Upper lobe of left lung (tissue), 6 donors: ENCODE measurements at regions not wholly inside any gene's neighbourhood (a gene's known extent, or its start where the extent isn't known, plus 50 kb on each side); places are given as distances from the start of the nearest gene placed in this dataset.
"Not testable (repeated sequence)": the region's sequence is repeated elsewhere in the genome, so short reads cannot be mapped to it uniquely, and the experiment has no call there.

Experiments used
- ATAC-seq, 2 donors: fragments of 200-7000 bp; cut with Tn5 transposase; one replicate each; pipeline ENCODE4 v1.9.1; 2022; ENCODE audit warnings: mild to moderate bottlenecking in 2 of 2, moderate library complexity in 2 of 2; ENCODE audit not compliant: low FRiP score in 2 of 2
- DNase-seq, 2 donors: peaks; one replicate each; pipeline ENCODE4 v3.0.0-alpha.2; 2019 to 2020
- H3K27ac ChIP-seq, 4 donors: fragments of 200-600 bp; sonication (generic); one replicate each; pipeline ENCODE4 v1.5.1; 2016 to 2019
- H3K27me3 ChIP-seq, 4 donors: fragments of 200-600 bp; sonication (generic); one replicate each; pipeline ENCODE4 v1.5.1; 2017 to 2019
- H3K36me3 ChIP-seq, 4 donors: fragments of 200-600 bp; sonication (generic); one replicate each; pipeline ENCODE4 v1.5.1; 2016 to 2019
- H3K4me1 ChIP-seq, 4 donors: fragments of 200-600 bp; sonication (generic); one replicate each; pipeline ENCODE4 v1.5.1; 2018 to 2019
- H3K4me3 ChIP-seq, 4 donors: fragments of 200-600 bp; sonication (generic); one replicate each; pipeline ENCODE4 v1.5.1; 2017 to 2019; ENCODE audit warnings: mild to moderate bottlenecking in 2 of 4, moderate library complexity in 1 of 4
- H3K9me3 ChIP-seq, 4 donors: fragments of 200-600 bp; sonication (generic); one replicate each; pipeline ENCODE4 v1.5.1; 2018 to 2019
- CTCF ChIP-seq, 6 experiments: fragments of 450-650 bp in 4 of 6; fragments of 200-600 bp in 2 of 6; sonication (generic) in 2 of 6; IDR thresholded peaks; one replicate each; pipeline ENCODE4 v1.5.1; 2016 to 2019; ENCODE audit warnings: antibody characterized with exemption in 6 of 6
- EP300 ChIP-seq, 4 donors: sonication (generic); formaldehyde crosslinking; IDR thresholded peaks; one replicate each; pipeline ENCODE4 v1.5.1; 2017; ENCODE audit warnings: antibody characterized with exemption in 4 of 4, control low read depth in 2 of 4
- POLR2A ChIP-seq, 4 donors: fragments of 450-650 bp; IDR thresholded peaks; one replicate each; pipeline ENCODE4 v1.5.1; 2016 to 2017; ENCODE audit warnings: antibody characterized with exemption in 4 of 4, mild to moderate bottlenecking in 2 of 4
- POLR2AphosphoS5 ChIP-seq, 2 donors: sonication (generic); formaldehyde crosslinking; IDR thresholded peaks; one replicate each; pipeline ENCODE4 v1.5.1; 2017; ENCODE audit warnings: antibody characterized with exemption in 2 of 2
- WGBS, 2 donors: methylation state at CpG; one replicate each; pipeline ENCODE4 v1.1.5; 2017 to 2018; 5-methylcytosine and 5-hydroxymethylcytosine counted together
- donor health status: DM: no; HTN: no; CAD: no; lungs with moderate emphysema.
- donor health status: DM: no; HTN: yes; CAD: no; lungs with severe emphysema.

GRCh38 chr10:2030046-2030445 is 292.7 kb upstream of the ADARB2 start:
- no peaks in the 10 kb centered on the region for H3K9me3 ChIP-seq
- no peak overlapping the region for H3K4me3 ChIP-seq
- TF ChIP-seq POLR2AphosphoS5 (IDR thresholded peaks at IDR 0.05) (no peak), EP300 (IDR thresholded peaks at IDR 0.05) (no peak), CTCF (IDR thresholded peaks at IDR 0.05) (no peak), POLR2A (IDR thresholded peaks at IDR 0.05) (no peak)
- DNase-seq (no peak), ATAC-seq (no peak)
- H3K27ac ChIP-seq, result no peak overlapping the region
- H3K4me1 ChIP-seq, result no peaks in the 10 kb centered on the region
- no peaks in the 10 kb centered on the region for H3K36me3 ChIP-seq
- 47 to 56% methylated on average over 1 of the region's 1 CpG for WGBS, 2 donors
- H3K27me3 ChIP-seq, result no peaks in the 10 kb centered on the region

GRCh38 chr10:2026936-2027335 is 289.6 kb upstream of the ADARB2 start:
- H3K4me1 ChIP-seq, result no peaks in the 10 kb centered on the region
- no peaks in the 10 kb centered on the region for H3K27me3 ChIP-seq
- TF ChIP-seq POLR2AphosphoS5 (IDR thresholded peaks at IDR 0.05), result no peak
- TF ChIP-seq EP300 (IDR thresholded peaks at IDR 0.05), result no peak
- TF ChIP-seq POLR2A (IDR thresholded peaks at IDR 0.05), result no peak
- no peak for TF ChIP-seq CTCF (IDR thresholded peaks at IDR 0.05)
- ATAC-seq (no peak), DNase-seq (no peak)
- no peaks in the 10 kb centered on the region for H3K9me3 ChIP-seq
- H3K27ac ChIP-seq, result no peak overlapping the region
- no peak overlapping the region for H3K4me3 ChIP-seq
- no peaks in the 10 kb centered on the region for H3K36me3 ChIP-seq
- 68 to 74% methylated on average over 3 of the region's 3 CpGs for WGBS, 2 donors

- not testable (repeated sequence) for H3K36me3 ChIP-seq, H3K4me1 ChIP-seq, H3K4me3 ChIP-seq, H3K27ac ChIP-seq, ATAC-seq, H3K9me3 ChIP-seq, H3K27me3 ChIP-seq, DNase-seq
- WGBS, 2 donors, result 47 to 50% methylated on average over 2 of the region's 2 CpGs
Observed at GRCh38 chr10:2024750-2025149, 287.4 kb upstream of the ADARB2 start.

- Histone ChIP-seq H3K27ac (no peak overlapping the region), H3K4me3 (no peak overlapping the region), H3K27me3 (no peaks in the 10 kb centered on the region), H3K9me3 (no peaks in the 10 kb centered on the region), H3K4me1 (no peaks in the 10 kb centered on the region), H3K36me3 (no peaks in the 10 kb centered on the region)
- DNase-seq (no peak), ATAC-seq (no peak)
- no peak for TF ChIP-seq CTCF (IDR thresholded peaks at IDR 0.05)
- TF ChIP-seq POLR2AphosphoS5 (IDR thresholded peaks at IDR 0.05), result no peak
- no peak for TF ChIP-seq POLR2A (IDR thresholded peaks at IDR 0.05)
- no peak for TF ChIP-seq EP300 (IDR thresholded peaks at IDR 0.05)
- 71 to 77% methylated on average over 5 of the region's 5 CpGs for WGBS, 2 donors
Observed at GRCh38 chr10:2023687-2024086, 286.4 kb upstream of the ADARB2 start.

GRCh38 chr10:2022401-2022800 is 285.1 kb upstream of the ADARB2 start:
- no peaks in the 10 kb centered on the region for H3K36me3 ChIP-seq
- H3K4me3 ChIP-seq, result no peak overlapping the region
- 82 to 85% methylated on average over 6 of the region's 6 CpGs for WGBS, 2 donors
- H3K9me3 ChIP-seq, result no peaks in the 10 kb centered on the region
- H3K4me1 ChIP-seq, result no peaks in the 10 kb centered on the region
- ATAC-seq (no peak), DNase-seq (no peak)
- TF ChIP-seq POLR2AphosphoS5 (IDR thresholded peaks at IDR 0.05) (no peak), CTCF (IDR thresholded peaks at IDR 0.05) (no peak), EP300 (IDR thresholded peaks at IDR 0.05) (no peak), POLR2A (IDR thresholded peaks at IDR 0.05) (no peak)
- H3K27me3 ChIP-seq, result no peaks in the 10 kb centered on the region
- H3K27ac ChIP-seq, result no peak overlapping the region
